Lung (tissue), 11 donors: ENCODE measurements at regions not wholly inside any gene's neighbourhood (a gene's known extent, or its start where the extent isn't known, plus 50 kb on each side); places are given as distances from the start of the nearest gene placed in this dataset.

Experiments
- ATAC-seq: fragments of 200-7000 bp; cut with Tn5 transposase; one replicate; pipeline ENCODE4 v1.9.1; 2020; ENCODE audit warnings: moderate number of reproducible peaks; ENCODE audit not compliant: insufficient read depth, low FRiP score
- DNase-seq, 3 donors: peaks; one replicate each; pipeline ENCODE4 v3.0.0-alpha.2; 2013 to 2017
- H3K27ac ChIP-seq, 2 donors: one replicate each; pipeline ENCODE4 v1.5.1; 2013; ENCODE audit warnings: mild to moderate bottlenecking in 2 of 2, moderate library complexity in 2 of 2, control low read depth in 1 of 2, inconsistent platforms in 1 of 2, low read depth in 1 of 2, low read length in 1 of 2
- H3K27me3 ChIP-seq, 3 donors: one replicate each; pipeline ENCODE4 v1.5.1; 2013; ENCODE audit warnings: low read length in 2 of 3; ENCODE audit not compliant: control insufficient read depth in 3 of 3, insufficient read depth in 3 of 3
- H3K36me3 ChIP-seq, 4 donors: one replicate each; pipeline ENCODE4 v1.5.1; 2013; ENCODE audit warnings: low read length in 4 of 4, mild to moderate bottlenecking in 1 of 4, moderate library complexity in 1 of 4; ENCODE audit not compliant: control insufficient read depth in 4 of 4, insufficient read depth in 4 of 4
- H3K4me1 ChIP-seq, 5 donors: one replicate each; pipeline ENCODE4 v1.5.1; 2013; ENCODE audit warnings: low read length in 5 of 5, mild to moderate bottlenecking in 2 of 5, moderate library complexity in 1 of 5; ENCODE audit not compliant: control insufficient read depth in 5 of 5, insufficient read depth in 5 of 5
- H3K4me3 ChIP-seq: one replicate; pipeline ENCODE4 v1.5.1; 2013; ENCODE audit warnings: mild to moderate bottlenecking, control low read depth, moderate library complexity
- H3K9ac ChIP-seq, 2 donors: one replicate each; pipeline ENCODE4 v1.5.1; 2013; ENCODE audit warnings: low read length in 2 of 2, control low read depth in 1 of 2; ENCODE audit not compliant: insufficient read depth in 1 of 2
- H3K9me3 ChIP-seq, 4 donors: one replicate each; pipeline ENCODE4 v1.5.1; 2013; ENCODE audit warnings: low read length in 3 of 4, mild to moderate bottlenecking in 1 of 4, moderate library complexity in 1 of 4; ENCODE audit not compliant: control insufficient read depth in 4 of 4, insufficient read depth in 3 of 4
- WGBS, 2 donors: extraction: QIAGEN DNeasy Blood & Tissue Kit; methylation state at CpG; one replicate each; pipeline ENCODE4 v1.1.7; 2013; 5-methylcytosine and 5-hydroxymethylcytosine counted together
- TF ChIP-seq, protein P1 (sequence below): IDR thresholded peaks from 2 replicates; pipeline ENCODE4 v1.5.1; 2012; ENCODE audit warnings: mild to moderate bottlenecking; ENCODE audit errors: control extremely low read depth, extremely low read depth
- donor health status: control.
- donor health status: control.
- donor health status: Bipolar disorder and iron deficiency.
- donor health status: healthy.
- donor health status: DM: yes; HTN: yes; CAD: no.

DNA sequence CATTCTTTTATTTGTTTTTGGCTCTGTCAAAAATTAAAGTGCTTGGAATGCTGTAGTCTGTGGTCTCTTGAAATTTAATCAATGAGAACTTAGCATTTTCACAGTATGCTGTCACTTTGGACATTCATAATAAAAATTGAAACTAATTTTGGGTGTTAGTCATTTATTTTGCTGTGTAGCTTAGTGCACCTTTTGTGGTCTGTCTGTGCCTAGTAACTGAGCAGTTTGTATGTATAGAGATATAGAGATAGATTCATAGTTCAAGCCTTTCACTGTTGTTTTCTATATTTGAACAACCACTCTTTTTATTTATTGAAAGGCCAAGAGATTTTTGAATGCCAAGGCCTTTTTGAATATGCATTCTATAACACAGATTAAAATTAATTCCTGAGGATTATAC lies 86.4 kb upstream of the TIAM2 start:
- TF ChIP-seq, protein P1, sequence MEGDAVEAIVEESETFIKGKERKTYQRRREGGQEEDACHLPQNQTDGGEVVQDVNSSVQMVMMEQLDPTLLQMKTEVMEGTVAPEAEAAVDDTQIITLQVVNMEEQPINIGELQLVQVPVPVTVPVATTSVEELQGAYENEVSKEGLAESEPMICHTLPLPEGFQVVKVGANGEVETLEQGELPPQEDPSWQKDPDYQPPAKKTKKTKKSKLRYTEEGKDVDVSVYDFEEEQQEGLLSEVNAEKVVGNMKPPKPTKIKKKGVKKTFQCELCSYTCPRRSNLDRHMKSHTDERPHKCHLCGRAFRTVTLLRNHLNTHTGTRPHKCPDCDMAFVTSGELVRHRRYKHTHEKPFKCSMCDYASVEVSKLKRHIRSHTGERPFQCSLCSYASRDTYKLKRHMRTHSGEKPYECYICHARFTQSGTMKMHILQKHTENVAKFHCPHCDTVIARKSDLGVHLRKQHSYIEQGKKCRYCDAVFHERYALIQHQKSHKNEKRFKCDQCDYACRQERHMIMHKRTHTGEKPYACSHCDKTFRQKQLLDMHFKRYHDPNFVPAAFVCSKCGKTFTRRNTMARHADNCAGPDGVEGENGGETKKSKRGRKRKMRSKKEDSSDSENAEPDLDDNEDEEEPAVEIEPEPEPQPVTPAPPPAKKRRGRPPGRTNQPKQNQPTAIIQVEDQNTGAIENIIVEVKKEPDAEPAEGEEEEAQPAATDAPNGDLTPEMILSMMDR, result no peak
- Histone ChIP-seq H3K27me3 (no peaks in the 10 kb centered on the region), H3K9me3 (no peaks in the 10 kb centered on the region), H3K4me3 (no peak overlapping the region), H3K36me3 (peaks cover 0 to 3% (median 1%) of the 10 kb centered on the region in 4 donors), H3K27ac (no peak overlapping the region), H3K9ac (no peak overlapping the region), H3K4me1 (peaks cover 0 to 9% (median 0%) of the 10 kb centered on the region in 5 donors)
- ATAC-seq, result no peak
- no peak for DNase-seq

GRCh38 chr6:154909311-154909710 lies 85.8 kb upstream of the TIAM2 start:
- H3K27me3 ChIP-seq, result no peaks in the 10 kb centered on the region
- TF ChIP-seq, protein P1, result no peak
- DNase-seq (no peak), ATAC-seq (no peak)
- H3K4me3 ChIP-seq, result no peak overlapping the region
- no peaks in the 10 kb centered on the region for H3K9me3 ChIP-seq
- no peak overlapping the region for H3K9ac ChIP-seq
- 100% methylated on average over 1 of the region's 1 CpG for WGBS, 2 donors
- no peak overlapping the region for H3K27ac ChIP-seq
- H3K4me1 ChIP-seq, result peaks cover 0 to 9% (median 0%) of the 10 kb centered on the region in 5 donors
- H3K36me3 ChIP-seq, result peaks cover 0 to 3% (median 1%) of the 10 kb centered on the region in 4 donors

GRCh38 chr6:154909821-154910220 lies 85.3 kb upstream of the TIAM2 start:
- H3K4me1 ChIP-seq, result peaks cover 0 to 9% (median 0%) of the 10 kb centered on the region in 5 donors
- peak in 2 of 3 donors; percentile 56 to 60 for DNase-seq

More at GRCh38 chr6:154909821-154910220, 85.3 kb upstream of the TIAM2 start:
- TF ChIP-seq, protein P1, result no peak
- H3K9ac ChIP-seq, result no peak overlapping the region
- WGBS, 2 donors, result 73 to 84% methylated on average over 7 of the region's 7 CpGs
- no peaks in the 10 kb centered on the region for H3K27me3 ChIP-seq
- peaks cover 0 to 3% (median 1%) of the 10 kb centered on the region in 4 donors for H3K36me3 ChIP-seq
- no peak for ATAC-seq
- no peak overlapping the region for H3K27ac ChIP-seq
- H3K9me3 ChIP-seq, result no peaks in the 10 kb centered on the region
- no peak overlapping the region for H3K4me3 ChIP-seq
